ENCODE measurements at regions not wholly inside any gene's neighbourhood (a gene's known extent, or its start where the extent isn't known, plus 50 kb on each side); places are given as distances from the start of the nearest gene placed in this dataset.

GRCh38 chr1:2879591-2879990 is 78.1 kb upstream of the TTC34 start:
- Histone ChIP-seq H3K9me2 (ENCODE audit: low read depth, low read length) (no peaks in the 10 kb centered on the region), H3K9me3 (ENCODE audit: low read length) (no peaks in the 10 kb centered on the region), H3K79me2 (ENCODE audit: insufficient read depth, low read length) (no peaks in the 10 kb centered on the region), H3F3A (ENCODE audit: insufficient read depth, low read length) (no peaks in the 10 kb centered on the region), H3K27me3 (ENCODE audit: insufficient read depth, low read length) (no peaks in the 10 kb centered on the region), H3K36me3 (ENCODE audit: insufficient read depth, low read length) (no peaks in the 10 kb centered on the region), H3K9ac (ENCODE audit: low read length) (no peak overlapping the region), H2AFZ (ENCODE audit: low read length) (no peak overlapping the region), H4K20me1 (ENCODE audit: insufficient read depth, low read length) (no peaks in the 10 kb centered on the region), H3K4me3 (ENCODE audit: low read depth, low read length, poor library complexity, severe bottlenecking) (no peak overlapping the region), H3K4me2 (ENCODE audit: low read length) (no peak overlapping the region), H3K27ac (ENCODE audit: low read depth, low read length, poor library complexity, severe bottlenecking) (no peak overlapping the region), H3K4me1 (ENCODE audit: insufficient read depth, low read length, severe bottlenecking) (no peaks in the 10 kb centered on the region)
- no peak for TF ChIP-seq EZH2 (IDR thresholded peaks at IDR 0.05; ENCODE audit: borderline replicate concordance, low read length)
- no peak for TF ChIP-seq CTCF (IDR thresholded peaks at IDR 0.05; ENCODE audit: low read length)

- Histone ChIP-seq H3K9me2 (ENCODE audit: low read depth, low read length) (no peaks in the 10 kb centered on the region), H3K27ac (ENCODE audit: low read depth, low read length, poor library complexity, severe bottlenecking) (no peak overlapping the region), H3K27me3 (ENCODE audit: insufficient read depth, low read length) (no peaks in the 10 kb centered on the region), H3K4me1 (ENCODE audit: insufficient read depth, low read length, severe bottlenecking) (no peaks in the 10 kb centered on the region), H4K20me1 (ENCODE audit: insufficient read depth, low read length) (no peaks in the 10 kb centered on the region), H3K79me2 (ENCODE audit: insufficient read depth, low read length) (no peaks in the 10 kb centered on the region), H3K4me2 (ENCODE audit: low read length) (no peak overlapping the region), H2AFZ (ENCODE audit: low read length) (no peak overlapping the region), H3K9ac (ENCODE audit: low read length) (no peak overlapping the region), H3F3A (ENCODE audit: insufficient read depth, low read length) (no peaks in the 10 kb centered on the region), H3K4me3 (ENCODE audit: low read depth, low read length, poor library complexity, severe bottlenecking) (no peak overlapping the region), H3K36me3 (ENCODE audit: insufficient read depth, low read length) (no peaks in the 10 kb centered on the region), H3K9me3 (ENCODE audit: low read length) (no peaks in the 10 kb centered on the region)
- TF ChIP-seq EZH2 (IDR thresholded peaks at IDR 0.05; ENCODE audit: borderline replicate concordance, low read length) (no peak), CTCF (IDR thresholded peaks at IDR 0.05; ENCODE audit: low read length) (no peak)
These were observed 78.6 kb upstream of the TTC34 start for GRCh38 chr1:2880086-2880485.

- Histone ChIP-seq H3K9me2 (ENCODE audit: low read depth, low read length) (no peaks in the 10 kb centered on the region), H3K9me3 (ENCODE audit: low read length) (no peaks in the 10 kb centered on the region), H3K4me1 (ENCODE audit: insufficient read depth, low read length, severe bottlenecking) (no peaks in the 10 kb centered on the region), H3K79me2 (ENCODE audit: insufficient read depth, low read length) (no peaks in the 10 kb centered on the region), H3K9ac (ENCODE audit: low read length) (no peak overlapping the region), H3F3A (ENCODE audit: insufficient read depth, low read length) (no peaks in the 10 kb centered on the region), H3K4me2 (ENCODE audit: low read length) (no peak overlapping the region), H3K27ac (ENCODE audit: low read depth, low read length, poor library complexity, severe bottlenecking) (no peak overlapping the region), H2AFZ (ENCODE audit: low read length) (no peak overlapping the region), H3K36me3 (ENCODE audit: insufficient read depth, low read length) (no peaks in the 10 kb centered on the region), H3K4me3 (ENCODE audit: low read depth, low read length, poor library complexity, severe bottlenecking) (no peak overlapping the region), H3K27me3 (ENCODE audit: insufficient read depth, low read length) (0 out of 2 replicates have a peak, but pooled peaks cover 3% of the 10 kb centered on the region), H4K20me1 (ENCODE audit: insufficient read depth, low read length) (no peaks in the 10 kb centered on the region)
- no peak for TF ChIP-seq CTCF (IDR thresholded peaks at IDR 0.05; ENCODE audit: low read length)
- no peak for TF ChIP-seq EZH2 (IDR thresholded peaks at IDR 0.05; ENCODE audit: borderline replicate concordance, low read length)
These were observed 79.4 kb upstream of the TTC34 start for GRCh38 chr1:2880812-2881295.

Measured in OCI-LY1 (cell line).